WTC11 (cell line): ENCODE measurements at regions not wholly inside any gene's neighbourhood (a gene's known extent, or its start where the extent isn't known, plus 50 kb on each side); places are given as distances from the start of the nearest gene placed in this dataset.

ENCODE experiments used
- ATAC-seq: fragments of 200-7000 bp; cut with Tn5 transposase; 2 replicates; pipeline ENCODE4 v1.10.0; 2021; ENCODE audit warnings: mild to moderate bottlenecking, moderate library complexity
- CTCF ChIA-PET: fragments of 300-600 bp; sonication (Branson Sonifier 250); formaldehyde crosslinking; loops from one replicate; lab custom pipeline; 2021; ENCODE audit warnings: antibody characterized with exemption; lab: Charles Lee
- POLR2A ChIA-PET: fragments of 350-600 bp; sonication (Branson Sonifier 250); formaldehyde crosslinking; loops from one replicate; lab custom pipeline; 2021; ENCODE audit warnings: antibody characterized with exemption; lab: Charles Lee
- DNase-seq: peaks from one replicate; pipeline ENCODE4 v3.0.0; 2021; ENCODE audit warnings: low spot score
- H3K27ac Mint-ChIP-seq: 2 replicates; pipeline ENCODE4 v1.8.0; 2021; ENCODE audit warnings: mixed read lengths
- H3K27me3 Mint-ChIP-seq: 2 replicates; pipeline ENCODE4 v1.8.0; 2021; ENCODE audit warnings: low read depth, mild to moderate bottlenecking, moderate library complexity, mixed read lengths
- H3K36me3 Mint-ChIP-seq: 2 replicates; pipeline ENCODE4 v1.8.0; 2021; ENCODE audit warnings: mixed read lengths
- H3K4me1 Mint-ChIP-seq: 2 replicates; pipeline ENCODE4 v1.8.0; 2022; ENCODE audit warnings: mixed read lengths
- H3K4me3 Mint-ChIP-seq: 2 replicates; pipeline ENCODE4 v1.8.0; 2021; ENCODE audit warnings: mild to moderate bottlenecking, moderate library complexity, mixed read lengths
- H3K9me3 Mint-ChIP-seq: 2 replicates; pipeline ENCODE4 v1.8.0; 2021; ENCODE audit warnings: mixed read lengths
- E2F1 ChIP-seq: sonication (generic); formaldehyde crosslinking; IDR thresholded peaks from 2 replicates; pipeline ENCODE4 v1.8.0; 2022; ENCODE audit warnings: mild to moderate bottlenecking, missing genetic modification reagents
- ESRRA ChIP-seq: sonication (generic); formaldehyde crosslinking; IDR thresholded peaks from 2 replicates; pipeline ENCODE4 v1.8.1; 2022; ENCODE audit warnings: mild to moderate bottlenecking, missing genetic modification reagents, borderline replicate concordance
- HMGA2 ChIP-seq: fragments of 250-450 bp; sonication (Bioruptor Pico); IDR thresholded peaks from 2 replicates; pipeline ENCODE4 v1.4.0; 2021; ENCODE audit warnings: mild to moderate bottlenecking, moderate library complexity
- NFE2L1 ChIP-seq: sonication (generic); formaldehyde crosslinking; IDR thresholded peaks from 2 replicates; pipeline ENCODE4 v1.8.1; 2023; ENCODE audit warnings: missing genetic modification reagents
- RELA ChIP-seq: sonication (generic); formaldehyde crosslinking; IDR thresholded peaks from 2 replicates; pipeline ENCODE4 v1.8.1; 2022; ENCODE audit warnings: missing genetic modification reagents, mild to moderate bottlenecking, borderline replicate concordance
- RORB ChIP-seq: fragments of 250-450 bp; sonication (Bioruptor Pico); IDR thresholded peaks from 2 replicates; pipeline ENCODE4 v1.9.0; 2021; ENCODE audit warnings: mild to moderate bottlenecking
- SOX15 ChIP-seq: fragments of 250-450 bp; sonication (Bioruptor Pico); IDR thresholded peaks from 2 replicates; pipeline ENCODE4 v1.9.0; 2021; ENCODE audit warnings: mild to moderate bottlenecking
- ZNF263 ChIP-seq: sonication (generic); formaldehyde crosslinking; IDR thresholded peaks from 2 replicates; pipeline ENCODE4 v1.8.1; 2022; ENCODE audit warnings: low read depth, mild to moderate bottlenecking, moderate library complexity, missing genetic modification reagents
- ZNF396 ChIP-seq: fragments of 250-450 bp; sonication (Bioruptor Pico); IDR thresholded peaks from 2 replicates; pipeline ENCODE4 v1.8.0; 2021; ENCODE audit warnings: mild to moderate bottlenecking, moderate library complexity, borderline replicate concordance
- TF ChIP-seq, protein P1 (sequence below): sonication (generic); formaldehyde crosslinking; IDR thresholded peaks from 2 replicates; pipeline ENCODE4 v1.8.1; 2022; ENCODE audit warnings: mild to moderate bottlenecking, missing genetic modification reagents, moderate library complexity, borderline replicate concordance
- TF ChIP-seq, protein P2 (sequence below): fragments of 250-450 bp; sonication (Bioruptor Pico); IDR thresholded peaks from 2 replicates; pipeline ENCODE4 v1.9.0; 2021; ENCODE audit warnings: moderate library complexity, mild to moderate bottlenecking, inconsistent platforms, borderline replicate concordance
- TF ChIP-seq, protein P3 (sequence below): sonication (generic); formaldehyde crosslinking; IDR thresholded peaks from 2 replicates; pipeline ENCODE4 v1.8.1; 2022; ENCODE audit warnings: missing genetic modification reagents, borderline replicate concordance
- TF ChIP-seq, protein P4 (sequence below): sonication (generic); formaldehyde crosslinking; IDR thresholded peaks from 2 replicates; pipeline ENCODE4 v1.8.1; 2023; ENCODE audit warnings: mild to moderate bottlenecking, missing genetic modification reagents, borderline replicate concordance
- TF ChIP-seq, protein P5 (sequence below): sonication (generic); formaldehyde crosslinking; IDR thresholded peaks from 2 replicates; pipeline ENCODE4 v1.8.0; 2022; ENCODE audit warnings: mild to moderate bottlenecking, missing genetic modification reagents
- TF ChIP-seq, protein P6 (sequence below): sonication (generic); formaldehyde crosslinking; IDR thresholded peaks from 2 replicates; pipeline ENCODE4 v1.8.0; 2023; ENCODE audit warnings: missing genetic modification reagents

DNA sequence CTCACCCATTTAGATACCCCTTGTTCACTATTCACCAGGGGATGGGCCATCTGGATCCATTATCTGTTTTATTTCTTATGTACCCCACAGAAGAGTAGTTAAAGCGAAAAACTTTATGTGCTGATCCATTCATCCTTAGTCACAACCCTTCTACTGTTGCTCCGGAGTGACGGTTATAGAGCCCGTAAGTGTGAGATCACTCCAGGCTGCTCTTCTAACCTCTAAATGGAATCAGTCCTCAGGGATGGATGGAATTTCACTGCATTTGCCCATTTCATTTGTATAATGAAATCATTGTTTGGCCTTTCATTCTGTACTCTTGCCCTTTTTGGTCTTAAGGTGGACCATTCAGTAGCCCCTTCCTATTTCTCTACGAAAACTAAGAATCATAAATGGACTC lies 409.3 kb upstream of the RUNX1 start (continued):
- TF ChIP-seq SOX15 (CRISPR knock-in tag), result no peak
- TF ChIP-seq RELA, result no peak

- no peak for ATAC-seq
- peaks cover 5% of the 10 kb centered on the region for H3K36me3 Mint-ChIP-seq
- no peak overlapping the region for H3K4me3 Mint-ChIP-seq
- TF ChIP-seq, protein P1, sequence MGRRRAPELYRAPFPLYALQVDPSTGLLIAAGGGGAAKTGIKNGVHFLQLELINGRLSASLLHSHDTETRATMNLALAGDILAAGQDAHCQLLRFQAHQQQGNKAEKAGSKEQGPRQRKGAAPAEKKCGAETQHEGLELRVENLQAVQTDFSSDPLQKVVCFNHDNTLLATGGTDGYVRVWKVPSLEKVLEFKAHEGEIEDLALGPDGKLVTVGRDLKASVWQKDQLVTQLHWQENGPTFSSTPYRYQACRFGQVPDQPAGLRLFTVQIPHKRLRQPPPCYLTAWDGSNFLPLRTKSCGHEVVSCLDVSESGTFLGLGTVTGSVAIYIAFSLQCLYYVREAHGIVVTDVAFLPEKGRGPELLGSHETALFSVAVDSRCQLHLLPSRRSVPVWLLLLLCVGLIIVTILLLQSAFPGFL (CRISPR knock-in tag), result no peak
- no peak for TF ChIP-seq ZNF263 (CRISPR knock-in tag)
- no peak for TF ChIP-seq ESRRA (CRISPR knock-in tag)
- TF ChIP-seq NFE2L1 (CRISPR knock-in tag), result no peak
- TF ChIP-seq E2F1 (CRISPR knock-in tag), result no peak
- TF ChIP-seq, protein P2, sequence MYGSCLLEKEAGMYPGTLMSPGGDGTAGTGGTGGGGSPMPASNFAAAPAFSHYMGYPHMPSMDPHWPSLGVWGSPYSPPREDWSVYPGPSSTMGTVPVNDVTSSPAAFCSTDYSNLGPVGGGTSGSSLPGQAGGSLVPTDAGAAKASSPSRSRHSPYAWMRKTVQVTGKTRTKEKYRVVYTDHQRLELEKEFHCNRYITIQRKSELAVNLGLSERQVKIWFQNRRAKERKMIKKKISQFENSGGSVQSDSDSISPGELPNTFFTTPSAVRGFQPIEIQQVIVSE, result no peak
- TF ChIP-seq RORB (CRISPR knock-in tag), result no peak
- TF ChIP-seq HMGA2 (CRISPR knock-in tag), result no peak
- ChIA-PET CTCF (no interaction called here), POLR2A (no interaction called here)
- no peak for DNase-seq
- no peak overlapping the region for H3K27ac Mint-ChIP-seq
- no peaks in the 10 kb centered on the region for H3K27me3 Mint-ChIP-seq
- H3K9me3 Mint-ChIP-seq, result peaks cover 7% of the 10 kb centered on the region
- H3K4me1 Mint-ChIP-seq, result peaks cover 29% of the 10 kb centered on the region
Measured at GRCh38 chr21:35457097-35457804, 408.1 kb upstream of the RUNX1 start.

DNA sequence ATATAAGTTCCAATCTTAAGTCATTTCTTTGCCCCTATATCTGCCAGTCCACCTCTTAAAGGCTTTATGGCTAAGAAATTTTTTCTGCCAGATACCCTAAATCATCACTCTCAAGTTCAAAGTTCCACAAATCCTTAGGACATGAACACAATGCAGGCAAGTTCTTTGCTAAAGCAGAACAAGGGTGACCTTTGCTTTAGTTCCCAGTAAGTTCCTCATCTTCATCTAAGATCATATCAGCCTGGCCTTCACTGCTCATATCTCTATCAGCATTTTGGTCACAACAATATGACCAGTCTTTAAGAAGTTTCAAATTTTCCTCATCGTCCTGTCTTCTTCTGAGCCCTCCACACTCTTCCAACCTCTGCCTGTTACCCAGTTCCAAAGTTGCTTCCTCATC lies 402.2 kb upstream of the RUNX1 start:
- Mint-ChIP-seq H3K9me3 (peaks cover 40% of the 10 kb centered on the region), H3K36me3 (peaks cover 32% of the 10 kb centered on the region), H3K27ac (no peak overlapping the region), H3K4me1 (no peaks in the 10 kb centered on the region), H3K4me3 (no peak overlapping the region), H3K27me3 (no peaks in the 10 kb centered on the region)
- CTCF ChIA-PET, result no interaction called here
- TF ChIP-seq, protein P3, sequence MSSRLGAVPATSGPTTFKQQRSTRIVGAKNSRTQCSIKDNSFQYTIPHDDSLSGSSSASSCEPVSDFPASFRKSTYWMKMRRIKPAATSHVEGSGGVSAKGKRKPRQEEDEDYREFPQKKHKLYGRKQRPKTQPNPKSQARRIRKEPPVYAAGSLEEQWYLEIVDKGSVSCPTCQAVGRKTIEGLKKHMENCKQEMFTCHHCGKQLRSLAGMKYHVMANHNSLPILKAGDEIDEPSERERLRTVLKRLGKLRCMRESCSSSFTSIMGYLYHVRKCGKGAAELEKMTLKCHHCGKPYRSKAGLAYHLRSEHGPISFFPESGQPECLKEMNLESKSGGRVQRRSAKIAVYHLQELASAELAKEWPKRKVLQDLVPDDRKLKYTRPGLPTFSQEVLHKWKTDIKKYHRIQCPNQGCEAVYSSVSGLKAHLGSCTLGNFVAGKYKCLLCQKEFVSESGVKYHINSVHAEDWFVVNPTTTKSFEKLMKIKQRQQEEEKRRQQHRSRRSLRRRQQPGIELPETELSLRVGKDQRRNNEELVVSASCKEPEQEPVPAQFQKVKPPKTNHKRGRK (CRISPR knock-in tag), result no peak
- TF ChIP-seq, protein P4, sequence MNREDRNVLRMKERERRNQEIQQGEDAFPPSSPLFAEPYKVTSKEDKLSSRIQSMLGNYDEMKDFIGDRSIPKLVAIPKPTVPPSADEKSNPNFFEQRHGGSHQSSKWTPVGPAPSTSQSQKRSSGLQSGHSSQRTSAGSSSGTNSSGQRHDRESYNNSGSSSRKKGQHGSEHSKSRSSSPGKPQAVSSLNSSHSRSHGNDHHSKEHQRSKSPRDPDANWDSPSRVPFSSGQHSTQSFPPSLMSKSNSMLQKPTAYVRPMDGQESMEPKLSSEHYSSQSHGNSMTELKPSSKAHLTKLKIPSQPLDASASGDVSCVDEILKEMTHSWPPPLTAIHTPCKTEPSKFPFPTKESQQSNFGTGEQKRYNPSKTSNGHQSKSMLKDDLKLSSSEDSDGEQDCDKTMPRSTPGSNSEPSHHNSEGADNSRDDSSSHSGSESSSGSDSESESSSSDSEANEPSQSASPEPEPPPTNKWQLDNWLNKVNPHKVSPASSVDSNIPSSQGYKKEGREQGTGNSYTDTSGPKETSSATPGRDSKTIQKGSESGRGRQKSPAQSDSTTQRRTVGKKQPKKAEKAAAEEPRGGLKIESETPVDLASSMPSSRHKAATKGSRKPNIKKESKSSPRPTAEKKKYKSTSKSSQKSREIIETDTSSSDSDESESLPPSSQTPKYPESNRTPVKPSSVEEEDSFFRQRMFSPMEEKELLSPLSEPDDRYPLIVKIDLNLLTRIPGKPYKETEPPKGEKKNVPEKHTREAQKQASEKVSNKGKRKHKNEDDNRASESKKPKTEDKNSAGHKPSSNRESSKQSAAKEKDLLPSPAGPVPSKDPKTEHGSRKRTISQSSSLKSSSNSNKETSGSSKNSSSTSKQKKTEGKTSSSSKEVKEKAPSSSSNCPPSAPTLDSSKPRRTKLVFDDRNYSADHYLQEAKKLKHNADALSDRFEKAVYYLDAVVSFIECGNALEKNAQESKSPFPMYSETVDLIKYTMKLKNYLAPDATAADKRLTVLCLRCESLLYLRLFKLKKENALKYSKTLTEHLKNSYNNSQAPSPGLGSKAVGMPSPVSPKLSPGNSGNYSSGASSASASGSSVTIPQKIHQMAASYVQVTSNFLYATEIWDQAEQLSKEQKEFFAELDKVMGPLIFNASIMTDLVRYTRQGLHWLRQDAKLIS, result no peak
- TF ChIP-seq, protein P5, sequence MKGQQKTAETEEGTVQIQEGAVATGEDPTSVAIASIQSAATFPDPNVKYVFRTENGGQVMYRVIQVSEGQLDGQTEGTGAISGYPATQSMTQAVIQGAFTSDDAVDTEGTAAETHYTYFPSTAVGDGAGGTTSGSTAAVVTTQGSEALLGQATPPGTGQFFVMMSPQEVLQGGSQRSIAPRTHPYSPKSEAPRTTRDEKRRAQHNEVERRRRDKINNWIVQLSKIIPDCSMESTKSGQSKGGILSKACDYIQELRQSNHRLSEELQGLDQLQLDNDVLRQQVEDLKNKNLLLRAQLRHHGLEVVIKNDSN (CRISPR knock-in tag), result no peak
- TF ChIP-seq, protein P6, sequence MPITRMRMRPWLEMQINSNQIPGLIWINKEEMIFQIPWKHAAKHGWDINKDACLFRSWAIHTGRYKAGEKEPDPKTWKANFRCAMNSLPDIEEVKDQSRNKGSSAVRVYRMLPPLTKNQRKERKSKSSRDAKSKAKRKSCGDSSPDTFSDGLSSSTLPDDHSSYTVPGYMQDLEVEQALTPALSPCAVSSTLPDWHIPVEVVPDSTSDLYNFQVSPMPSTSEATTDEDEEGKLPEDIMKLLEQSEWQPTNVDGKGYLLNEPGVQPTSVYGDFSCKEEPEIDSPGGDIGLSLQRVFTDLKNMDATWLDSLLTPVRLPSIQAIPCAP (CRISPR knock-in tag), result no peak
- TF ChIP-seq ZNF396 (CRISPR knock-in tag), result no peak
- ATAC-seq (no peak), DNase-seq (no peak)
- POLR2A ChIA-PET, result no interaction called here
